GM23248 (cell line): ENCODE measurements at regions not wholly inside any gene's neighbourhood (a gene's known extent, or its start where the extent isn't known, plus 50 kb on each side); places are given as distances from the start of the nearest gene placed in this dataset.

Source experiments
- DNase-seq: peaks from one replicate; pipeline ENCODE4 v3.0.0-alpha.2; 2015
- H2AFZ ChIP-seq: fragments of 200-600 bp; sonication (generic); 2 replicates; pipeline ENCODE4 v1.6.1; 2016; ENCODE audit warnings: antibody characterized with exemption
- H3F3A ChIP-seq: fragments of 200-600 bp; sonication (generic); 2 replicates; pipeline ENCODE4 v1.6.1; 2016; ENCODE audit warnings: mild to moderate bottlenecking, antibody characterized with exemption, mixed run types; ENCODE audit not compliant: insufficient read depth
- H3K27ac ChIP-seq: fragments of 200-600 bp; sonication (generic); 2 replicates; pipeline ENCODE4 v1.5.1; 2016; ENCODE audit warnings: mild to moderate bottlenecking
- H3K27me3 ChIP-seq: fragments of 200-600 bp; sonication (generic); replicated peaks from 2 replicates; pipeline ENCODE4 v1.6.1; 2016; ENCODE audit warnings: mild to moderate bottlenecking; ENCODE audit not compliant: insufficient read depth
- H3K36me3 ChIP-seq: fragments of 200-600 bp; sonication (generic); 2 replicates; pipeline ENCODE4 v1.6.1; 2016; ENCODE audit warnings: low read depth, mild to moderate bottlenecking
- H3K4me1 ChIP-seq: fragments of 200-600 bp; sonication (generic); 2 replicates; pipeline ENCODE4 v1.6.1; 2016; ENCODE audit warnings: mild to moderate bottlenecking; ENCODE audit not compliant: insufficient read depth
- H3K4me2 ChIP-seq: fragments of 200-600 bp; sonication (generic); one replicate; pipeline ENCODE4 v1.6.1; 2016; ENCODE audit warnings: mild to moderate bottlenecking; ENCODE audit not compliant: unreplicated experiment
- H3K4me3 ChIP-seq: fragments of 200-600 bp; sonication (generic); 2 replicates; pipeline ENCODE4 v1.5.1; 2016; ENCODE audit warnings: mild to moderate bottlenecking
- H3K79me2 ChIP-seq: fragments of 200-600 bp; sonication (generic); 2 replicates; pipeline ENCODE4 v1.6.1; 2016; ENCODE audit warnings: mild to moderate bottlenecking; ENCODE audit not compliant: insufficient read depth
- H3K9ac ChIP-seq: fragments of 200-600 bp; sonication (generic); 2 replicates; pipeline ENCODE4 v1.6.1; 2016; ENCODE audit warnings: mild to moderate bottlenecking
- H3K9me2 ChIP-seq: fragments of 200-600 bp; sonication (generic); 2 replicates; pipeline ENCODE4 v1.6.1; 2016; ENCODE audit warnings: mixed run types, mild to moderate bottlenecking, moderate library complexity; ENCODE audit not compliant: insufficient read depth
- H3K9me3 ChIP-seq: fragments of 200-600 bp; sonication (generic); one replicate; pipeline ENCODE4 v1.6.1; 2017; ENCODE audit warnings: low read depth
- H4K20me1 ChIP-seq: fragments of 200-600 bp; sonication (generic); 2 replicates; pipeline ENCODE4 v1.6.0; 2016; ENCODE audit not compliant: insufficient read depth
- EZH2 ChIP-seq: fragments of 200-600 bp; sonication (generic); IDR thresholded peaks from 2 replicates; pipeline ENCODE4 v1.6.1; 2018; ENCODE audit warnings: antibody characterized with exemption, mild to moderate bottlenecking; ENCODE audit not compliant: insufficient read depth, poor library complexity, severe bottlenecking
- EZH2phosphoT487 ChIP-seq: fragments of 200-600 bp; sonication (generic); IDR thresholded peaks from 2 replicates; pipeline ENCODE4 v1.6.1; 2018; ENCODE audit warnings: antibody characterized with exemption, moderate library complexity, mild to moderate bottlenecking, low read depth; ENCODE audit not compliant: insufficient read depth
- WGBS, 2 experiments: methylation state at CpG; one replicate each; pipeline ENCODE4 v1.1.6; 2015 to 2017; ENCODE audit warnings: low lambda C conversion rate in 2 of 2, low coverage in 1 of 2; ENCODE audit errors: missing lambda C conversion rate in 2 of 2; 5-methylcytosine and 5-hydroxymethylcytosine counted together
- in situ Hi-C: fragments of 300-500 bp; cut with MboI; formaldehyde crosslinking; loops from 2 replicates; pipeline ENCODE4 v1.15.0; 2020

DNA sequence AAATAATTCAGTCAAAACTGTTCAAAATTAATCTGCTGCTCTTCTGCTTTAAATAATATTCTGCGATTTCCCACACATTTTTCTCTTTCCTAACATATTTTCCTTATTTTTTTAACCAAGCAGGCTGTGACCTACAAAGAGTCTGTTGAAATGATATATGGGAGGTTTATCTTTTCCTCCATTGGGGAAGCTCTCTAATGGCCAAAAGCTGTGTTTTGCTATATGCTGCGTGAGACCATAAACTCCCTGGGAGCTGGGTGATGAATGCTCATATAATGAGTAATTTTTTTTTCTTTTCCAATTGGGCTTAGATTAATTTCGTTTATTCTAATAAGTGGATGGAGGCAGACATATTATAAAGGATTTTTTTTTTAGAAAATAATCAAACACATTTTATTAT is 72.2 kb upstream of the MAP2 start:
- no peaks in the 10 kb centered on the region for H3K36me3 ChIP-seq
- H3F3A ChIP-seq, result no peaks in the 10 kb centered on the region
- no peaks in the 10 kb centered on the region; the same call in 1 of the 2 replicates for H3K4me1 ChIP-seq
- TF ChIP-seq EZH2phosphoT487 (no peak), EZH2 (no peak)
- peaks cover 5% of the 10 kb centered on the region; the same call in 1 of the 2 replicates for H3K27me3 ChIP-seq
- H3K27ac ChIP-seq, result no peak overlapping the region
- DNase-seq, result peak; percentile 26
- in situ Hi-C loops, result no loop called here
- no peaks in the 10 kb centered on the region for H4K20me1 ChIP-seq
- no peak overlapping the region for H2AFZ ChIP-seq
- H3K4me2 ChIP-seq, result no peak overlapping the region
- no peak overlapping the region for H3K4me3 ChIP-seq
- H3K9me3 ChIP-seq, result no peaks in the 10 kb centered on the region
- WGBS, 2 experiments, result 11 to 13% methylated on average over 3 of the region's 3 CpGs
- H3K79me2 ChIP-seq, result no peaks in the 10 kb centered on the region
- H3K9me2 ChIP-seq, result no peaks in the 10 kb centered on the region
- no peak overlapping the region for H3K9ac ChIP-seq

DNA sequence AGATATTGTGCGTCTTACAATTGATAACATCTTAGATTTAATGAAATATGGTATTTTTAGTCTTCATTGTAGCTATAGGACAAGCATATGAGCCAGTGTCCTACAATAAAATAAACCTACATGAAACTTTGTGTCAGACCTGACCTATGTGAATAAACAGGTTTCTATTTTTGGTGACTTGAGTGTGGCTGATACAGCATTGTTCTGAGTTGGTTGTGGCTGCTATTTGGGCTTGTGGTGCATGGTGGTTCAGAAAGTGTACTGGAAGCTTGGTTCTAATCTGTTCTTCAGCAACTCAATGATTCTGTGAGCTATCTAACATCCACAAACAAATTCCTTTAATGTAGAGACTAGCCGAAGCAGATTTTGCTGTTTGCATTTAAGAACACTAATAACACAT is 64.9 kb upstream of the MAP2 start:
- DNase-seq, result no peak
- no peak overlapping the region for H3K27ac ChIP-seq
- H3K4me1 ChIP-seq, result no peaks in the 10 kb centered on the region
- H3K79me2 ChIP-seq, result no peaks in the 10 kb centered on the region
- no peaks in the 10 kb centered on the region for H3K9me2 ChIP-seq
- no peaks in the 10 kb centered on the region for H3K36me3 ChIP-seq
- no peaks in the 10 kb centered on the region for H3K27me3 ChIP-seq
- H3F3A ChIP-seq, result no peaks in the 10 kb centered on the region
- 61 to 65% methylated on average over 2 of the region's 2 CpGs for WGBS, 2 experiments
- H3K9ac ChIP-seq, result no peak overlapping the region
- H3K4me2 ChIP-seq, result no peak overlapping the region
- no peaks in the 10 kb centered on the region for H4K20me1 ChIP-seq
- H3K4me3 ChIP-seq, result no peak overlapping the region
- in situ Hi-C loops, result no loop called here
- no peak for TF ChIP-seq EZH2
- TF ChIP-seq EZH2phosphoT487, result no peak
- no peaks in the 10 kb centered on the region for H3K9me3 ChIP-seq
- H2AFZ ChIP-seq, result no peak overlapping the region

DNA sequence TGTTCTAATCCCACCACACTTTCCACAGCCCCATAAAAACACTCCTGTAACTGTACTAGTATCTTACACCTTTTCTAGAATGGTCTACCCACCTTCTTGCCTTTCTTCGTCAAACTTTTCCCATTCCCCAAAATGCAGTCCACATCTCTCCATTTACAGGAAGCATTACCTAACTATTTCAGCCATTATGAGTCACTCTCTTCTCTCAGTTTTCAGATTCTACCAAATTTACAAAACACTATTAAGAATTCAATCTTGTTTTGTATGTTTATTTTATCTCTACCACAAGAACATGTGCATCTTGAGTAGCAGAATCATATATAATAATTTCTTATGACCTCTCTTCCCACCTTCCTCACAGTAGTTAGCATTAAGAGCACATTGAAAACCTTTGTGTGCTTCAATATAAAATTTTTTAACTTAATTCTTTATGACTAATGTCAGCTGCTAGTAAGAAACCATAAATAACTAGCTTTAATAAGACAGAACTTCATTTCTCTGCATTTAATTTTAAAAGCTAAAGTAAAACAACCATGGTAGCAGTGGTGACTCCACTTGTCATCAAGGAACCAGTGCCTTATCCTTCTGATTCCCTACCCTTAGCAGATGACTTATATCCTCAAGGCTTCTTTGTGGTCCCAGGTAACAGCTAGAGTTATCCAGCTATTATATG is 56.6 kb upstream of the MAP2 start:
- H3K9me3 ChIP-seq, result no peaks in the 10 kb centered on the region
- TF ChIP-seq EZH2 (no peak), EZH2phosphoT487 (no peak)
- H3K27ac ChIP-seq, result no peak overlapping the region
- no peaks in the 10 kb centered on the region for H3K79me2 ChIP-seq
- 86 to 88% methylated on average over 1 of the region's 1 CpG for WGBS, 2 experiments
- peak; percentile 43 for DNase-seq
- no peak overlapping the region for H3K4me3 ChIP-seq
- H3K27me3 ChIP-seq, result no peaks in the 10 kb centered on the region
- peak overlapping the region; percentile 3 for H3K4me2 ChIP-seq
- H3F3A ChIP-seq, result peaks cover 26% of the 10 kb centered on the region
- H3K9me2 ChIP-seq, result no peaks in the 10 kb centered on the region
- 0 out of 2 replicates have a peak overlapping the region, but pooled peaks have one; percentile 7 for H2AFZ ChIP-seq
- no peak overlapping the region for H3K9ac ChIP-seq
- H4K20me1 ChIP-seq, result no peaks in the 10 kb centered on the region
- in situ Hi-C loops, result no loop called here
- no peaks in the 10 kb centered on the region for H3K36me3 ChIP-seq
- H3K4me1 ChIP-seq, result peaks cover 28% of the 10 kb centered on the region

DNA sequence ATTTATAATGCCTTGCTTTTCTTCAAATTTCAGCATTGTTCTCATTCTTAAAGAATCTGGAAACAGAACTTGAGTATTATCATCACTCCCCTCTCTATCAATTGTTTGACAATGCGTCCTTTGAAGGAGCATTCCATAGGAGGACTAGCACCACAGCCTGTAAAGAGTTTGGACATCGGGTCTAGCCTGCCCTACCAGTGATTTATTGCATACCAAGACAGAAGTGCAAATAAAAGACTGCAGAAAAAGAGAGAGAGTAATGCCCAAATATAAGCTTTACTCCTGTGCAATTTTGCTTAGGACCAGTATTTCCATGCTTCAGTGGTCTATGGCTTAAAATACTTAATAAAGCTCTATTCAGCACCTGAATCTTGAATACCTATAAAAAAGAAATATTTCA is 55.4 kb upstream of the MAP2 start:
- H2AFZ ChIP-seq, result no peak overlapping the region
- WGBS, 2 experiments, result 38 to 45% methylated on average over 2 of the region's 2 CpGs
- in situ Hi-C loops, result no loop called here
- no peaks in the 10 kb centered on the region for H4K20me1 ChIP-seq
- DNase-seq, result no peak
- no peaks in the 10 kb centered on the region for H3K9me3 ChIP-seq
- peak overlapping the region; percentile 73 for H3K27ac ChIP-seq
- H3K4me3 ChIP-seq, result peak overlapping the region; percentile 29
- H3K9ac ChIP-seq, result no peak overlapping the region
- no peaks in the 10 kb centered on the region for H3K36me3 ChIP-seq
- H3K4me2 ChIP-seq, result peak overlapping the region; percentile 72
- H3F3A ChIP-seq, result peaks cover 26% of the 10 kb centered on the region
- no peaks in the 10 kb centered on the region for H3K9me2 ChIP-seq
- no peaks in the 10 kb centered on the region for H3K27me3 ChIP-seq
- H3K79me2 ChIP-seq, result no peaks in the 10 kb centered on the region
- TF ChIP-seq EZH2phosphoT487 (no peak), EZH2 (no peak)
- peaks cover 28% of the 10 kb centered on the region for H3K4me1 ChIP-seq

DNA sequence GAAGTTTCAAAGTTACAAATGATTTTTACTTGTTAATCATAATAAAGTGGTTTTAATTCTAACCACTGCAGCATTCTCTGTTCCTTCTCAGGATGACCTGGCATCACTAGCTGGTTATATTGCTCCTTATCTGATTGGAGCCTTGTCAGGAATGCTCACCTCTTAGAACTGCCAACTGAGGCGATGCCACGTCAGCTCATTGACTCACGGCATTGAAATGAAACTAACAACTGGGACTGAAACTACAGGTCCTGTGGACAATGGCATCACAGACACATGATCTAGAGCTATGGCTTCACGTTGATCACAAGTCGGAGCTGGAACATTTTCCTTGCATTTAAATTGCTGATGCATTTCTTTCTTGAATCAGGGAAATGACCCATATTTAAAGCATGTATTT is 54.9 kb upstream of the MAP2 start:
- H2AFZ ChIP-seq, result no peak overlapping the region

More for the DNA sequence above, 54.9 kb upstream of the MAP2 start:
- peak overlapping the region; percentile 29 for H3K4me3 ChIP-seq
- H3K27me3 ChIP-seq, result no peaks in the 10 kb centered on the region
- no peaks in the 10 kb centered on the region for H3K9me3 ChIP-seq
- no peaks in the 10 kb centered on the region for H4K20me1 ChIP-seq
- TF ChIP-seq EZH2phosphoT487 (0 out of 2 replicates have a peak, but pooled peaks have one; percentile 69), EZH2 (no peak)
- H3K9ac ChIP-seq, result peak overlapping the region; percentile 29; the same call in 1 of the 2 replicates
- H3K27ac ChIP-seq, result peak overlapping the region; percentile 73
- H3K79me2 ChIP-seq, result no peaks in the 10 kb centered on the region
- no peaks in the 10 kb centered on the region for H3K9me2 ChIP-seq
- H3K4me2 ChIP-seq, result peak overlapping the region; percentile 72
- 0 to 1% methylated on average over 5 of the region's 5 CpGs for WGBS, 2 experiments
- no peaks in the 10 kb centered on the region for H3K36me3 ChIP-seq
- peaks cover 26% of the 10 kb centered on the region for H3F3A ChIP-seq
- in situ Hi-C loops, result no loop called here
- peak; percentile 97 for DNase-seq
- H3K4me1 ChIP-seq, result peaks cover 28% of the 10 kb centered on the region
